HS-27A (cell line): ENCODE measurements at regions not wholly inside any gene's neighbourhood (a gene's known extent, or its start where the extent isn't known, plus 50 kb on each side); places are given as distances from the start of the nearest gene placed in this dataset.
"Not testable (repeated sequence)": the region's sequence is repeated elsewhere in the genome, so short reads cannot be mapped to it uniquely, and the experiment has no call there.

Source experiments
- DNase-seq: peaks from one replicate; pipeline ENCODE4 v3.0.0-alpha.2; 2012; ENCODE audit warnings: low read depth, missing footprints

- DNase-seq, result no peak
These were observed 152.6 kb upstream of the EPHA3 start for GRCh38 chr3:88954853-88955252.

DNA sequence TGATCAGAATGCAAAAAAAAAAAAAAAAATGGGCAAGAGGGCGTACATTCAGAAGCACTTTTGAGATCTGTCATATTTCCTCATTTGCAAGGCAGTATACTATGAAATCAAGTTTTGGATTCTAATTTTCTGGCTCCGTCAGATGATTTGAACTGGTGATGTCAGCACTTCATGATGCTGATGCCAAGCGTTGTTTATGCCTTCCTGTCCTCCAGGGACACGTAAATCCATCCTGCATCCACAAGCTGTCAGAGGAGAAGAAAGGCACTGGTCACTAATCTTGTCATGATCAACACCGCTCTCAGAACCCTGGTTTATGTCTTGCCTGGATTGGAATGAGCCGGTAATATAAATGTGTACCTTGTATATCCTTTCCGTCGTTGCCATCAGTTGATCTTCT lies 152.1 kb upstream of the EPHA3 start:
- DNase-seq, result no peak

GRCh38 chr3:88957711-88958439 lies 149.5 kb upstream of the EPHA3 start:
- peak; percentile 88 for DNase-seq

DNA sequence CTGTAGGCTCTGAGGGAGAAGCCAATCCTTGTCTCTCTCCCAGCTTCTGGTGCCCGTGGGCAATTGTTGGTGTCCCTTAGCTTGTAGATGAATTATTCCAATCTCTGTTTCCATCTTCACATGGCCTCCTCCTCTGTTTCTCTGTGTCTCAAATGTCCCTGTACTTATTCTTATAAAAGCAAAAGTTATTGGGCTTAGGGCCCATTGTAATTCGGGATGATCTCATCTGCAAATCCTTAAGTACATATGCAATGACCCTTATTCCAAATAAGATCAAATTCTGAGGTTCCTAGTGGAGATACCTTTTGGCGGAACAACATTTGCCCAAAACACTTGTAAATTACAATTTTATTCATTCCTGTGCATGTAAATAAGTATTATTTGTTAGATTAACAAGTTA lies 147.4 kb upstream of the EPHA3 start:
- DNase-seq, result no peak

DNA sequence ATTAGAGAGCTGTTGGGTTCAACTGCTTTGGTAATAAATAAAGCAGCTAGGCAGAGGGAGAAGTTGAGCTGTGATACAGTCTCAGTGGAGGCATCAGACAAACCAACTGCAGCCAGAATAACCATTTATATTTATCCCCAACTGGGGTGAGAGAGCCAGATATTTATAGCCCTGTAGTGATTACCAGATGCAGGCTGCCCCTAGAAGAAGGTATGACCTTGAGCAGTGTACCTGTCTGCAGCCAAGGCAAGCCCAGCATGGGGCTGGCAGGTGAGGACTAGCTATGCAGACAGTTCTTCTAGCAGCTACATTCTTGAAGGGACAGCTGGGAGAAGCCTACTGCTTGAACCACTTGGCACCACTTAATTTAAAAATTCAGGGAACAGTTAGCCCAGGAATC lies 144.4 kb upstream of the EPHA3 start:
- no peak for DNase-seq

- no peak for DNase-seq
These were observed 127.7 kb upstream of the EPHA3 start for GRCh38 chr3:88979760-88980159.

GRCh38 chr3:88983458-88983857 lies 124.0 kb upstream of the EPHA3 start:
- DNase-seq, result no peak

DNA sequence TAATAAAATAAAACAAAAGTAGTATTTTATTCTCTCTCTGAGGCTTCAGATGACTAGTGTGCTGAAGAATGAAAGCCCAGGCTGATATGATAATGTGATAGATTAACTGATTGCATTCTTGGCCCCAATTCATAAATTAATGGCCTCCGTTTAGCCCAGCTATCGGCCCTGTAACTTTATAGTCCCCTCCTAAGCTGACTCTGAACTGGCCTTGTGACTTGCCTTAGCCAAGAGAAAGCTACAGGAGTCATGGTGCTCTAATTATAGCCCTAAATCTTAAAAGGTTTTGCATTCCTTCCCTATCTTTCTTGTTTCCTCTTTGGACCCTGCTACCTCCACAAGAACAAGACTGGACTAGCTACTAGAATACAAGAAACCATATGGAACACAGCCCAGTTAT lies 123.2 kb upstream of the EPHA3 start:
- DNase-seq, result no peak

- no peak for DNase-seq
These were observed 122.6 kb upstream of the EPHA3 start for GRCh38 chr3:88984832-88985231.

- DNase-seq, result no peak
These were observed 121.9 kb upstream of the EPHA3 start for GRCh38 chr3:88985491-88985890.

DNA sequence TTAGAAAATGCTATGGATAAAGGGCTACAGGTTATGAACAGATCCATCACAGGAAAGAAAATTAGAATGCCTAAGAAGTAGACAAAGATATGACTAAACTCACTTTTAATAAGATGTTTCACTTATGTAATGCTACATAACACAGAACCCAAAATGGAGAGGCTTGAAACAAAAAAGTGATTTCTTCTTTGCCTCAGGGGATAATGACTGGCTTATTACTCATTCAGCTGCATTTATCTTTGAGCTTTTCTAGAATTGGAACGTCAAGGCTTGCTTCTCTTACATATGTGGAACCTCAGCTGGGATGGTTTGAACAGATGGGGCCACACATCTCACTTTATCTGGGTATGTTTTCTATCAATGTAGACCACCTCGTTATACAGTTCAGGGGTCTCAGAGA lies 120.6 kb upstream of the EPHA3 start:
- DNase-seq, result no peak

GRCh38 chr3:88987776-88988175 lies 119.6 kb upstream of the EPHA3 start:
- DNase-seq, result peak; percentile 65

GRCh38 chr3:88988906-88989305 lies 118.5 kb upstream of the EPHA3 start:
- no peak for DNase-seq

DNA sequence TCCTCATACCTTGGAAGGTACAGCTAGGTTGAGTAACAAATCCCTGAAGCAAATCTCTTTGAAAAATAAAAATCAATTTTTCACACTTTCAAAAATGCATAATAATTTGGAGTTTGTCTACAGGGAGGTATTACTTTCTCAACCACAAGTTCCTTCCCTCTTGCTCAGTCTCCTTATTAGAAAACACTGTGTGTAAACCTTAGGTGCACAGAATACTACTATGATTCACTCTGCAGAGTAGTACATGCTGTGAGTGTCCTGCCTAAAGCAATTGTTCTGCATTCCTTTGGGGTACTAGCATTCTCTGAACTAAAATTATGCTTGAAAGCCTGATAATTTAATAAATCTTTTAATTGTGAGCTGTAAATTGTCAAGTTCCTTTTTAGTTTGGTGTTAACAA lies 115.9 kb upstream of the EPHA3 start:
- no peak for DNase-seq

DNA sequence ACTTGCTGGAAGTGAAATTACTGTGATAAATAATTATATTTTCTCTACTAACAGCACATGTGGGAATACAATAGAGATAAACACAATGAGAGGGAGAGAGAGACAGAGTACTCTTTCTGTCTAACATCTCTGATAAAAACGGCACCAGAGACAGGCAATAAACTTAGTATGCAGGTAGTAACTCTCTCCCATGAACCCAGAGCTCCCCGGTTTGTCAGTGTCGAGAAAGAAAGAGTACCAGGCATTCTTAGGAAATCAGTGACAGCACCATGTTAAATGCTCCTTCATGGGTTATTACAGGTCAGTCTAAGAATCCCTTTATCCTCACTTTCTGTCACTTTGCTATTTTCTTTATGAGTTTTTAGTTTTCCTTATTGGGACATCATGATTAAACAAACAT lies 110.7 kb upstream of the EPHA3 start:
- DNase-seq, result no peak

DNA sequence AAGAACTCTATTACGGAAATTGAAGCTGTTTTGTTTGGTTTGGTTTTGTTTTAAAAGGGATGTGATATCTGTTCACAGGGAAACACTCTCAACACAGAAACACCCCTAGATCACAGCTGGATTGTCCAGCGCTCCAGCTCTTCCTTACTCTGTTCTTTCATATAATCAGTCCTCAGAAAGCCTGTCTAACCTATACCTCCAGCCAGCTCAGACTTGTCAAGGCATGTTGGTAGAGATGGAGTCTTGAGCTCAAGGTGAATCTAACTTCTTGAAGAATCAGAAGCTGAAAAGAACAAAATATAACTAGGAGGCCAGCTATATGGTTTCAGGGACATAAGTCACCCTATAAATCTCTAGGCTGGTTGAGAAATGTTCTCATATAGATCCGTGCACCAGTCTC lies 110.2 kb upstream of the EPHA3 start:
- DNase-seq, result no peak

GRCh38 chr3:89000886-89001285 lies 106.5 kb upstream of the EPHA3 start:
- DNase-seq, result no peak

DNA sequence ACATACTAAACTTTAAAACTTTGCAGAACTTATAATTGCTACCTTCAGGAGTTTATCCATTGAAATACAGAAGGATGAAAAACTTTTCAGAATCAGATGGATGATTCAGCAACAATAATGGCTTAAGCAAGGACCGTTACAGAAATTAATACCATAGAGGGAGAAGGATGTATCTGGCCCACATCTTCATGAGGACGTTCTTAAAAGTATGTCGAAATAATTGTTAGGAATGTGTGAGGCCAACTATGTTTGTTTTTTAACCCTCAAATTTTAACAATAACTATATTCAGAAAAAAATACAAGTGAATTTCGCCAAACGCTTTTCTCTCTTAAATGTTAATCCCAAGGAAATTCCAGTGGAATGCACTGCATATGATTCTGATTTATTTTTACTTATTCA lies 105.2 kb upstream of the EPHA3 start:
- DNase-seq, result no peak

DNA sequence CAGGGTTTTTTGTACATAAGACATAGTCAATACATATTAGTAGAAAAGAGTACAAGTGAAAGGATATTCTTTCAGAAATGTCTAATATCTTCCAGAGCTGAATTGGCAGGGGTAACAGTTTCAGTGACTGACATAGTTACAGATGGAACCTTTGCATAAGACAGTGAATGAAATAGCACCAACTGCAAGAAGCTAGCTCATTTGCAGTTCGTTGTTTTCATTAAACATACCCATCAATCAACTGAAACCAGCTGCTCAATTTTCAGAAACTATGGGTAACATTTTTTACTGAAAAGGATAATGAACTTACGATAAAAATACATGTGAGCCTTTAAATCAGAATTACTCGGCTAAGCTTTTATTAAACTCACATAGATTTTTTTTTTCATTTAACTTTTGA lies 93.9 kb upstream of the EPHA3 start:
- DNase-seq, result no peak

GRCh38 chr3:89017531-89017930 lies 89.9 kb upstream of the EPHA3 start:
- no peak for DNase-seq

DNA sequence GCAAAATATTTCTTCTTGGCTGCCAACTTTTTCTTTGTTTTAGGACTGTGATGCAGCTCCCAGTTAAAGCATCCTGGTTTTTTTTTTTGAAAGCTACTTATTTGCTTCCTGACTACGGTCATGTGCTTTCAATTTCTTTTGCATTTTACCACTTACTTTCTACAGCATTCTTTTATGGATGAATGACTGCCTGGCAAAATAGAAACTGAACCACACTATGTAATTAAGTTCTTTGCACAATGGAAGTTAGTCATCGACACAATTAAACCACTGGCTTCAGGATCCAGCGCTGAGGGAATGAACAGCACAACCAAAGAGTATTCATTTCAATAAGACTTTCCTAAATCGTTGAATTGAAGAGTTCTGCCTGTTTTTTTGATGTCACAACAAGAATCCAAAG lies 82.2 kb upstream of the EPHA3 start:
- DNase-seq, result no peak

DNA sequence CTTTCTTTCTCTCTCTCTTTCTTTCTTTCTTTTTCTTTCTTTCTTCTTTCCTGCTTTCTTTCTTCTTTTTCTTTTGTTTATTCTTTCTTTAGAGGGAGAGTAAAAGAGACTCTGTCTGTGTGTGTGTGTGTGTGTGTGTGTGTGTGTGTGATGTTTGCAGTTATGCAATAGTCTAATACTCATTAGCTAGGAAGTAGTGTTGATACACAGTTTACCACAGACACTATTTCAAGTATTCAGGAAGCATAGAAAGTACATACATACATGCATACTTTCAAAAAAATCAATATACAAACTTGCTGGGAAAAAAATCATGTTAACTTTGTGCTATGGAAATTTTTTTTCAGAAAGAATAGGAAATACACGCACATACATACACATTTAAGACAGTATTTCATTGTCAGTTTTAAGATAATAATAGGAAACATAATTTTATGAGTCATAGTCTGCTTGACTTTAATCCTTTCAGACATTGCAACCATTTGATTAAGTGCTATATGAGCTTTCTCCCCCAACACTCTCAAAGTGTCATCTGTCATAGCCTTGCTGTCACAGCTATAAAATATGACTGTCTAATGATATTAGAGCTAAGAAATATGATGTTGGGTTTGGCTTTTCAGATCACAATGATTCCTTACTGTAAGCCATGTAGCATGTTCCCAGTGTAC lies 74.9 kb upstream of the EPHA3 start:
- no peak for DNase-seq

GRCh38 chr3:89034723-89035122 lies 72.7 kb upstream of the EPHA3 start:
- not testable (repeated sequence) for DNase-seq

- DNase-seq, result no peak
These were observed 68.6 kb upstream of the EPHA3 start for GRCh38 chr3:89038869-89039268.
